ENCODE measurements at regions not wholly inside any gene's neighbourhood (a gene's known extent, or its start where the extent isn't known, plus 50 kb on each side); places are given as distances from the start of the nearest gene placed in this dataset.
"Not testable (repeated sequence)": the region's sequence is repeated elsewhere in the genome, so short reads cannot be mapped to it uniquely, and the experiment has no call there.

- DNase-seq: no peak
Observed at GRCh38 chr12:83793616-83794015, 1106.9 kb downstream of the TMTC2 start.

- DNase-seq: no peak
Observed at GRCh38 chr12:83784298-83784890, 1097.7 kb downstream of the TMTC2 start.

GRCh38 chr12:83779526-83779925 is 1092.8 kb downstream of the TMTC2 start:
- no peak for DNase-seq

GRCh38 chr12:83769151-83769550 is 1082.4 kb downstream of the TMTC2 start:
- DNase-seq: no peak

- DNase-seq: no peak
Observed at GRCh38 chr12:83767723-83768122, 1081.0 kb downstream of the TMTC2 start.

- DNase-seq: no peak
Observed at GRCh38 chr12:83763425-83763824, 1076.7 kb downstream of the TMTC2 start.

- DNase-seq: no peak
Observed at GRCh38 chr12:83759906-83760305, 1073.2 kb downstream of the TMTC2 start.

- DNase-seq: no peak
Observed at GRCh38 chr12:83758888-83759631, 1072.4 kb downstream of the TMTC2 start.

GRCh38 chr12:83753904-83754303 is 1067.2 kb downstream of the TMTC2 start:
- DNase-seq: no peak

GRCh38 chr12:83753205-83753604 is 1066.5 kb downstream of the TMTC2 start:
- DNase-seq: no peak

- DNase-seq: no peak
Observed at GRCh38 chr12:83739607-83740006, 1052.9 kb downstream of the TMTC2 start.

GRCh38 chr12:83710851-83711250 is 1024.1 kb downstream of the TMTC2 start:
- DNase-seq: no peak

GRCh38 chr12:83709899-83710298 is 1023.2 kb downstream of the TMTC2 start:
- DNase-seq: no peak

GRCh38 chr12:83700838-83701237 is 1014.1 kb downstream of the TMTC2 start:
- DNase-seq: no peak

- not testable (repeated sequence) for DNase-seq
Observed at GRCh38 chr12:83696311-83696710, 1009.6 kb downstream of the TMTC2 start.

- DNase-seq: no peak
Observed at GRCh38 chr12:83691730-83692129, 1005.0 kb downstream of the TMTC2 start.

GRCh38 chr12:83690465-83690864 is 1003.8 kb downstream of the TMTC2 start:
- no peak for DNase-seq

- no peak for DNase-seq
Observed at GRCh38 chr12:83689333-83689732, 1002.6 kb downstream of the TMTC2 start.

- DNase-seq: no peak
Observed at GRCh38 chr12:83676781-83677295, 990.1 kb downstream of the TMTC2 start.

- DNase-seq: no peak
Observed at GRCh38 chr12:83666690-83667089, 980.0 kb downstream of the TMTC2 start.

- DNase-seq: no peak
Observed at GRCh38 chr12:83665634-83666218, 979.0 kb downstream of the TMTC2 start.

- DNase-seq: no peak
Observed at GRCh38 chr12:83664650-83665049, 977.9 kb downstream of the TMTC2 start.

- DNase-seq: no peak
Observed at GRCh38 chr12:83660727-83661358, 974.1 kb downstream of the TMTC2 start.

- DNase-seq: no peak
Observed at GRCh38 chr12:83659321-83659720, 972.6 kb downstream of the TMTC2 start.
